ENCODE measurements at regions not wholly inside any gene's neighbourhood (a gene's known extent, or its start where the extent isn't known, plus 50 kb on each side); places are given as distances from the start of the nearest gene placed in this dataset.

DNA sequence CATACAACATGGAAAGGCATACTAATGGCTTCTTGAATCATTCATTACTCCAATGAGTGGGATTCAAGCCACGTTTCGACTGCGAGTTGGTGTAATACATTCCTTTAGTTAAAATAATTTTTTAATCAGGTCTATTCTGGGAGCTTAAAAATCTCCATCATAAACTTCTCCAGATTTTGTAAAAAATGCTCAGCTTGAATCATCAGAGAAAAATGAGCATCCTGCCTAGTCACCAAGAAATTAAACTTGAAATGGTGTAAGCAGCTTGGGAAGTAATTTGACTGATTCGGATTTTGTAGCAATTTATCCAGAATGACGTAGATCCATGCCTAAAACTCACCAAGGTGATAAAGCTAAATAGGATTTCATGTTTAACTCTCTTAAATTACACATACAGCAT lies 165.7 kb downstream of the SLCO4C1 start:
- no peak for TF ChIP-seq CTCF (IDR thresholded peaks at IDR 0.05; ENCODE audit: borderline replicate concordance, extremely low read depth, low read length, poor library complexity, severe bottlenecking)
- TF ChIP-seq EZH2 (IDR thresholded peaks at IDR 0.05; ENCODE audit: borderline replicate concordance, low read depth, low read length, severe bottlenecking): no peak

All from DND-41 (cell line).